ENCODE measurements at regions not wholly inside any gene's neighbourhood (a gene's known extent, or its start where the extent isn't known, plus 50 kb on each side); places are given as distances from the start of the nearest gene placed in this dataset.

GRCh38 chr10:130404476-130405055 is 268.4 kb downstream of the GLRX3 start:
- TF ChIP-seq ZNF114 (CRISPR knock-in tag; IDR thresholded peaks at IDR 0.05), result no peak
- TF ChIP-seq CTCF (conservative IDR thresholded peaks at IDR 0.05; ENCODE audit: low read depth in 2 of 2), result no peak
- TF ChIP-seq EZH2 (IDR thresholded peaks at IDR 0.05; ENCODE audit: low read depth, unreplicated experiment), result no peak
- TF ChIP-seq POLR2AphosphoS5 (IDR thresholded peaks at IDR 0.05; ENCODE audit: low read depth), result no peak
- no peak for TF ChIP-seq REST (IDR thresholded peaks at IDR 0.05; ENCODE audit: unreplicated experiment)
- no peak for TF ChIP-seq EZH2phosphoT487 (IDR thresholded peaks at IDR 0.05; ENCODE audit: unreplicated experiment)
- no peak for TF ChIP-seq CREB1 (CRISPR knock-in tag; IDR thresholded peaks at IDR 0.05; ENCODE audit: low read depth)
- no peak for TF ChIP-seq JUNB (IDR thresholded peaks at IDR 0.05; ENCODE audit: unreplicated experiment)
- no peak for TF ChIP-seq NANOG (IDR thresholded peaks at IDR 0.05; ENCODE audit: borderline replicate concordance)
- no peak for TF ChIP-seq STAT1 (IDR thresholded peaks at IDR 0.05; ENCODE audit: unreplicated experiment)
- no peak for TF ChIP-seq ZNF462 (CRISPR knock-in tag; IDR thresholded peaks at IDR 0.05)

All from GM23338 (cell line).